ENCODE measurements at regions not wholly inside any gene's neighbourhood (a gene's known extent, or its start where the extent isn't known, plus 50 kb on each side); places are given as distances from the start of the nearest gene placed in this dataset.

- TF ChIP-seq TAF1 (IDR thresholded peaks at IDR 0.05; ENCODE audit: borderline replicate concordance, low read depth, low read length) (no peak), POLR2AphosphoS5 (IDR thresholded peaks at IDR 0.05; ENCODE audit: low read depth, low read length) (no peak), POLR2A (IDR thresholded peaks at IDR 0.05; ENCODE audit: low read depth, low read length) (no peak)
- FAIRE-seq (no peak), DNase-seq (ENCODE audit: insufficient read length) (no peak)
Observed at GRCh38 chr16:86990451-86990850, 326.7 kb downstream of the C16orf95 start.

GRCh38 chr16:86991679-86992078 is 325.5 kb downstream of the C16orf95 start:
- FAIRE-seq (no peak), DNase-seq (ENCODE audit: insufficient read length) (no peak)
- no peak for TF ChIP-seq TAF1 (IDR thresholded peaks at IDR 0.05; ENCODE audit: borderline replicate concordance, low read depth, low read length)
- no peak for TF ChIP-seq POLR2A (IDR thresholded peaks at IDR 0.05; ENCODE audit: low read depth, low read length)
- TF ChIP-seq POLR2AphosphoS5 (IDR thresholded peaks at IDR 0.05; ENCODE audit: low read depth, low read length): no peak

GRCh38 chr16:86992587-86992986 is 324.6 kb downstream of the C16orf95 start:
- TF ChIP-seq POLR2AphosphoS5 (IDR thresholded peaks at IDR 0.05; ENCODE audit: low read depth, low read length): no peak
- TF ChIP-seq POLR2A (IDR thresholded peaks at IDR 0.05; ENCODE audit: low read depth, low read length): no peak
- no peak for TF ChIP-seq TAF1 (IDR thresholded peaks at IDR 0.05; ENCODE audit: borderline replicate concordance, low read depth, low read length)
- FAIRE-seq (no peak), DNase-seq (ENCODE audit: insufficient read length) (no peak)

GRCh38 chr16:86993426-86994110 is 323.6 kb downstream of the C16orf95 start:
- FAIRE-seq (no peak), DNase-seq (ENCODE audit: insufficient read length) (no peak)
- TF ChIP-seq POLR2A (IDR thresholded peaks at IDR 0.05; ENCODE audit: low read depth, low read length): no peak
- no peak for TF ChIP-seq POLR2AphosphoS5 (IDR thresholded peaks at IDR 0.05; ENCODE audit: low read depth, low read length)
- no peak for TF ChIP-seq TAF1 (IDR thresholded peaks at IDR 0.05; ENCODE audit: borderline replicate concordance, low read depth, low read length)

GRCh38 chr16:86994215-86994614 is 323.0 kb downstream of the C16orf95 start:
- no peak for DNase-seq (ENCODE audit: insufficient read length)
- FAIRE-seq: no peak
- TF ChIP-seq POLR2AphosphoS5 (IDR thresholded peaks at IDR 0.05; ENCODE audit: low read depth, low read length) (no peak), POLR2A (IDR thresholded peaks at IDR 0.05; ENCODE audit: low read depth, low read length) (no peak), TAF1 (IDR thresholded peaks at IDR 0.05; ENCODE audit: borderline replicate concordance, low read depth, low read length) (no peak)

GRCh38 chr16:86994651-86995171 is 322.5 kb downstream of the C16orf95 start:
- TF ChIP-seq POLR2AphosphoS5 (IDR thresholded peaks at IDR 0.05; ENCODE audit: low read depth, low read length): no peak
- no peak for TF ChIP-seq POLR2A (IDR thresholded peaks at IDR 0.05; ENCODE audit: low read depth, low read length)
- no peak for TF ChIP-seq TAF1 (IDR thresholded peaks at IDR 0.05; ENCODE audit: borderline replicate concordance, low read depth, low read length)
- no peak for DNase-seq (ENCODE audit: insufficient read length)
- no peak for FAIRE-seq

GRCh38 chr16:86995456-86995855 is 321.7 kb downstream of the C16orf95 start:
- FAIRE-seq: no peak
- no peak for DNase-seq (ENCODE audit: insufficient read length)
- TF ChIP-seq POLR2A (IDR thresholded peaks at IDR 0.05; ENCODE audit: low read depth, low read length) (no peak), TAF1 (IDR thresholded peaks at IDR 0.05; ENCODE audit: borderline replicate concordance, low read depth, low read length) (no peak), POLR2AphosphoS5 (IDR thresholded peaks at IDR 0.05; ENCODE audit: low read depth, low read length) (no peak)

GRCh38 chr16:86996081-86996480 is 321.1 kb downstream of the C16orf95 start:
- no peak for FAIRE-seq
- TF ChIP-seq POLR2AphosphoS5 (IDR thresholded peaks at IDR 0.05; ENCODE audit: low read depth, low read length) (no peak), TAF1 (IDR thresholded peaks at IDR 0.05; ENCODE audit: borderline replicate concordance, low read depth, low read length) (no peak), POLR2A (IDR thresholded peaks at IDR 0.05; ENCODE audit: low read depth, low read length) (no peak)
- no peak for DNase-seq (ENCODE audit: insufficient read length)

- TF ChIP-seq POLR2AphosphoS5 (IDR thresholded peaks at IDR 0.05; ENCODE audit: low read depth, low read length): no peak
- no peak for TF ChIP-seq TAF1 (IDR thresholded peaks at IDR 0.05; ENCODE audit: borderline replicate concordance, low read depth, low read length)
- TF ChIP-seq POLR2A (IDR thresholded peaks at IDR 0.05; ENCODE audit: low read depth, low read length): no peak
- DNase-seq (ENCODE audit: insufficient read length) (no peak), FAIRE-seq (no peak)
Observed at GRCh38 chr16:86997058-86997457, 320.1 kb downstream of the C16orf95 start.

- no peak for TF ChIP-seq POLR2AphosphoS5 (IDR thresholded peaks at IDR 0.05; ENCODE audit: low read depth, low read length)
- no peak for TF ChIP-seq TAF1 (IDR thresholded peaks at IDR 0.05; ENCODE audit: borderline replicate concordance, low read depth, low read length)
- no peak for TF ChIP-seq POLR2A (IDR thresholded peaks at IDR 0.05; ENCODE audit: low read depth, low read length)
- FAIRE-seq: no peak
- no peak for DNase-seq (ENCODE audit: insufficient read length)
Observed at GRCh38 chr16:86998196-86999001, 318.8 kb downstream of the C16orf95 start.

GRCh38 chr16:87000001-87000400 is 317.2 kb downstream of the C16orf95 start:
- TF ChIP-seq TAF1 (IDR thresholded peaks at IDR 0.05; ENCODE audit: borderline replicate concordance, low read depth, low read length) (no peak), POLR2A (IDR thresholded peaks at IDR 0.05; ENCODE audit: low read depth, low read length) (no peak)
- no peak for DNase-seq (ENCODE audit: insufficient read length)
- no peak for FAIRE-seq

All from GM12892 (cell line).